Mesendoderm (in vitro differentiated cells): ENCODE measurements at regions not wholly inside any gene's neighbourhood (a gene's known extent, or its start where the extent isn't known, plus 50 kb on each side); places are given as distances from the start of the nearest gene placed in this dataset.

Experiments
- DNase-seq: peaks from one replicate; pipeline ENCODE4 v3.0.0; 2013
- H2AK5ac ChIP-seq: 2 replicates; pipeline ENCODE4 v1.6.1; 2013; ENCODE audit warnings: low read length, inconsistent platforms
- H2BK120ac ChIP-seq: 2 replicates; pipeline ENCODE4 v1.6.1; 2013; ENCODE audit warnings: low read depth, mild to moderate bottlenecking, low read length, moderate library complexity, mixed read lengths
- H2BK15ac ChIP-seq: replicated peaks from 2 replicates; pipeline ENCODE4 v1.6.1; 2013; ENCODE audit warnings: low read depth, mild to moderate bottlenecking, moderate library complexity
- H2BK5ac ChIP-seq: 2 replicates; pipeline ENCODE4 v1.6.1; 2013; ENCODE audit warnings: low read length, inconsistent platforms
- H3K18ac ChIP-seq: 2 replicates; pipeline ENCODE4 v1.6.1; 2013; ENCODE audit warnings: mild to moderate bottlenecking, low read length, mixed read lengths
- H3K23ac ChIP-seq: one replicate; pipeline ENCODE4 v1.6.1; 2013; ENCODE audit warnings: low read length
- H3K27ac ChIP-seq: 2 replicates; pipeline ENCODE4 v1.5.1; 2013; ENCODE audit warnings: low read depth, mild to moderate bottlenecking, inconsistent platforms, low read length, moderate library complexity
- H3K27me3 ChIP-seq: 2 replicates; pipeline ENCODE4 v1.6.1; 2013; ENCODE audit warnings: low read length, control low read depth, mild to moderate bottlenecking, inconsistent platforms; ENCODE audit not compliant: insufficient read depth, poor library complexity
- H3K36me3 ChIP-seq: 2 replicates; pipeline ENCODE4 v1.6.1; 2013; ENCODE audit warnings: low read length, inconsistent platforms; ENCODE audit not compliant: control insufficient read depth, insufficient read depth
- H3K4ac ChIP-seq: one replicate; pipeline ENCODE4 v1.6.1; 2013; ENCODE audit warnings: low read depth, mild to moderate bottlenecking, low read length, moderate library complexity
- H3K4me1 ChIP-seq: 2 replicates; pipeline ENCODE4 v1.6.1; 2013; ENCODE audit warnings: low read depth, low read length, inconsistent platforms; ENCODE audit not compliant: control insufficient read depth
- H3K4me2 ChIP-seq: 2 replicates; pipeline ENCODE4 v1.6.1; 2013; ENCODE audit warnings: low read length
- H3K4me3 ChIP-seq: 2 replicates; pipeline ENCODE4 v1.5.1; 2013; ENCODE audit warnings: mild to moderate bottlenecking, low read length
- H3K56ac ChIP-seq: one replicate; pipeline ENCODE4 v1.6.1; 2013; ENCODE audit warnings: low read length
- H3K79me1 ChIP-seq: 2 replicates; pipeline ENCODE4 v1.6.1; 2013; ENCODE audit warnings: low read length, inconsistent platforms
- H3K79me2 ChIP-seq: 2 replicates; pipeline ENCODE4 v1.6.1; 2013; ENCODE audit warnings: mild to moderate bottlenecking, low read length; ENCODE audit not compliant: control insufficient read depth, insufficient read depth
- H3K9ac ChIP-seq: 2 replicates; pipeline ENCODE4 v1.6.1; 2013; ENCODE audit warnings: low read length, inconsistent platforms
- H4K5ac ChIP-seq: one replicate; pipeline ENCODE4 v1.6.1; 2013; ENCODE audit warnings: low read length
- H4K8ac ChIP-seq: one replicate; pipeline ENCODE4 v1.6.1; 2013; ENCODE audit warnings: low read depth, mild to moderate bottlenecking, control low read depth, low read length, moderate library complexity
- WGBS: extraction: QIAGEN DNeasy Blood & Tissue Kit; methylation state at CpG from one replicate; pipeline ENCODE4 v1.1.7; 2013; ENCODE audit warnings: low lambda C conversion rate, missing lambda C conversion rate; ENCODE audit not compliant: insufficient coverage; ENCODE audit errors: extremely low coverage; 5-methylcytosine and 5-hydroxymethylcytosine counted together

- Histone ChIP-seq H3K79me1 (no peaks in the 10 kb centered on the region), H3K4ac (no peak overlapping the region), H3K79me2 (no peaks in the 10 kb centered on the region), H3K4me3 (no peak overlapping the region), H3K23ac (no peak overlapping the region), H3K18ac (no peak overlapping the region), H3K56ac (no peak overlapping the region), H2BK15ac (no peak overlapping the region), H4K8ac (no peak overlapping the region), H3K27me3 (no peaks in the 10 kb centered on the region), H2BK120ac (no peak overlapping the region), H3K4me1 (peaks cover 5% of the 10 kb centered on the region), H2BK5ac (no peak overlapping the region), H4K5ac (no peak overlapping the region), H3K9ac (no peak overlapping the region), H2AK5ac (no peak overlapping the region), H3K36me3 (no peaks in the 10 kb centered on the region), H3K27ac (no peak overlapping the region), H3K4me2 (no peak overlapping the region)
- WGBS, result no CpG with 5 or more reads among the region's 11 CpGs
- DNase-seq, result no peak
Measured at GRCh38 chr20:53711333-53712211, 117.9 kb upstream of the ZNF217 start.

DNA sequence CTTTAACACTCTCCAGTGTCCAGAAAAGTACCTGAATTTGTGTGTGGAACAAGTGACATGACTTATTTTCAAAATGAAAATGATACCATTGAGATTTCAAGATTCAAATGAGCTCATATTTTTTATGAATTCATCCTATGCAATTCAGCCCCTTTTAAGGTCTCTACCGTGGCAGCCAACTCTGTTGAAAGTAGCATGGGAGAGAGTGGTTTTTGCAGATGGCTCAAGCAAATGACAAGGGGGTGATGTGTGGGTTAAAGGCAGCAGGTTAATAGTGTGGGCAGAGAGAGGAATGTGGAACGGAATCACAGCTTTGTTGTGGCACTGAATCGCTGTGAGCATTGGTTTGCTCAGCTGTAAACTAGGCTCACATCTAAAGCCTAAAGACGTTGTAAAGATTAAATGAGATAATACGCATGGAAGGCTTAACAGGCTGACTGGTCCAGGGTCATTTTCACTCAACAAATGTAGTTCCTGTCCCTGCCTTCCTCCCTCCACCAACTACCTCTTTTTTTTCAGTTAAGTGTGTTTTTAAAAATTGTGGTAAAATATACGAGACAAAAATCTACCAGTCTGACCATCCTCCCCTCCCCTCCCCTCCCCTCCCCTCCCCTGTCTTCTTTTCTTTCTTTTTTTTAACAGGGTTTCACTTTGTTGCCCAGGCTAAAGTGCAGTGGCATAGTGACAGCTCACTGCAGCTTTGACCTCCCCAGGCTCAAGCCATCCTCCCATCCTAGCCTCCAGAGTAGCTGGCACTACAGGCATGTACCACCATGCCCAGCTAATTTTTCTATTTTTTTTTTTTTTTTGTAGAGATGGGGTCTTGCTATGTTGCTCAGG lies 114.7 kb upstream of the ZNF217 start:
- H3K23ac ChIP-seq, result no peak overlapping the region
- H3K4ac ChIP-seq, result no peak overlapping the region
- H3K4me2 ChIP-seq, result no peak overlapping the region
- no CpG with 5 or more reads among the region's 6 CpGs for WGBS
- H3K27ac ChIP-seq, result no peak overlapping the region
- peaks cover 3% of the 10 kb centered on the region for H3K4me1 ChIP-seq
- no peaks in the 10 kb centered on the region for H3K36me3 ChIP-seq
- no peaks in the 10 kb centered on the region for H3K79me2 ChIP-seq
- H3K9ac ChIP-seq, result no peak overlapping the region
- no peak overlapping the region for H2BK15ac ChIP-seq
- no peak overlapping the region for H2AK5ac ChIP-seq
- H4K8ac ChIP-seq, result no peak overlapping the region
- no peak overlapping the region for H3K4me3 ChIP-seq
- no peak for DNase-seq
- H3K79me1 ChIP-seq, result no peaks in the 10 kb centered on the region
- H3K18ac ChIP-seq, result no peak overlapping the region
- H4K5ac ChIP-seq, result no peak overlapping the region
- H3K56ac ChIP-seq, result no peak overlapping the region
- H2BK120ac ChIP-seq, result no peak overlapping the region
- H3K27me3 ChIP-seq, result no peaks in the 10 kb centered on the region
- no peak overlapping the region for H2BK5ac ChIP-seq

GRCh38 chr20:53707371-53708055 lies 113.9 kb upstream of the ZNF217 start:
- no peak for DNase-seq
- Histone ChIP-seq H3K79me2 (no peaks in the 10 kb centered on the region), H2AK5ac (no peak overlapping the region), H3K4me2 (no peak overlapping the region), H3K36me3 (no peaks in the 10 kb centered on the region), H3K4me3 (no peak overlapping the region), H4K8ac (no peak overlapping the region), H3K56ac (no peak overlapping the region), H3K18ac (no peak overlapping the region), H2BK15ac (no peak overlapping the region), H3K27me3 (no peaks in the 10 kb centered on the region), H2BK120ac (no peak overlapping the region), H4K5ac (no peak overlapping the region), H3K4ac (no peak overlapping the region), H3K79me1 (no peaks in the 10 kb centered on the region), H3K27ac (no peak overlapping the region), H2BK5ac (no peak overlapping the region), H3K9ac (no peak overlapping the region), H3K23ac (no peak overlapping the region), H3K4me1 (peaks cover 3% of the 10 kb centered on the region)
- no CpG with 5 or more reads among the region's 6 CpGs for WGBS

- DNase-seq, result no peak
- H2BK120ac ChIP-seq, result no peak overlapping the region
Measured at GRCh38 chr20:53706466-53707370, 113.1 kb upstream of the ZNF217 start.

GRCh38 chr20:53706008-53706465 lies 112.4 kb upstream of the ZNF217 start:
- Histone ChIP-seq H3K4me2 (no peak overlapping the region), H3K56ac (no peak overlapping the region), H3K4me3 (no peak overlapping the region), H3K23ac (no peak overlapping the region), H2AK5ac (no peak overlapping the region), H3K36me3 (no peaks in the 10 kb centered on the region), H2BK120ac (no peak overlapping the region), H3K27ac (no peak overlapping the region), H4K8ac (no peak overlapping the region), H3K9ac (no peak overlapping the region), H3K4ac (no peak overlapping the region), H3K79me1 (no peaks in the 10 kb centered on the region), H3K79me2 (no peaks in the 10 kb centered on the region), H3K4me1 (peaks cover 2% of the 10 kb centered on the region), H3K18ac (no peak overlapping the region), H4K5ac (no peak overlapping the region), H3K27me3 (no peaks in the 10 kb centered on the region), H2BK15ac (no peak overlapping the region), H2BK5ac (no peak overlapping the region)
- DNase-seq, result no peak
- no CpG with 5 or more reads among the region's 2 CpGs for WGBS

More at GRCh38 chr20:53706466-53707370, 113.1 kb upstream of the ZNF217 start:
- Histone ChIP-seq H3K9ac (no peak overlapping the region), H4K8ac (no peak overlapping the region), H3K23ac (no peak overlapping the region), H3K79me1 (no peaks in the 10 kb centered on the region), H3K56ac (no peak overlapping the region), H3K36me3 (no peaks in the 10 kb centered on the region), H2BK5ac (no peak overlapping the region), H3K4me1 (peaks cover 2% of the 10 kb centered on the region), H3K4me2 (no peak overlapping the region), H3K4ac (no peak overlapping the region), H3K79me2 (no peaks in the 10 kb centered on the region), H3K27ac (no peak overlapping the region), H3K4me3 (no peak overlapping the region), H4K5ac (no peak overlapping the region), H3K27me3 (no peaks in the 10 kb centered on the region), H2AK5ac (no peak overlapping the region), H2BK15ac (no peak overlapping the region), H3K18ac (no peak overlapping the region)
- no CpG with 5 or more reads among the region's 6 CpGs for WGBS
